Osteocyte (in vitro differentiated cells): ENCODE measurements at regions not wholly inside any gene's neighbourhood (a gene's known extent, or its start where the extent isn't known, plus 50 kb on each side); places are given as distances from the start of the nearest gene placed in this dataset.
"Not testable (repeated sequence)": the region's sequence is repeated elsewhere in the genome, so short reads cannot be mapped to it uniquely, and the experiment has no call there.

ENCODE experiments used
- DNase-seq: peaks from one replicate; pipeline ENCODE4 v3.0.0; 2021; ENCODE audit warnings: mixed read lengths; ENCODE audit not compliant: unreplicated experiment; ENCODE audit errors: extremely low spot score
- H3K27ac Mint-ChIP-seq: one replicate; pipeline ENCODE4 v1.8.0; 2021; ENCODE audit warnings: mild to moderate bottlenecking, mixed read lengths; ENCODE audit not compliant: unreplicated experiment
- H3K27me3 Mint-ChIP-seq: one replicate; pipeline ENCODE4 v1.8.0; 2021; ENCODE audit warnings: mixed read lengths; ENCODE audit not compliant: unreplicated experiment
- H3K36me3 Mint-ChIP-seq: one replicate; pipeline ENCODE4 v1.8.0; 2021; ENCODE audit warnings: mixed read lengths; ENCODE audit not compliant: unreplicated experiment
- H3K4me1 Mint-ChIP-seq: one replicate; pipeline ENCODE4 v1.8.0; 2021; ENCODE audit warnings: mixed read lengths; ENCODE audit not compliant: unreplicated experiment
- H3K4me3 Mint-ChIP-seq: one replicate; pipeline ENCODE4 v1.8.0; 2021; ENCODE audit warnings: mild to moderate bottlenecking, moderate library complexity, mixed read lengths; ENCODE audit not compliant: unreplicated experiment
- H3K9me3 Mint-ChIP-seq: one replicate; pipeline ENCODE4 v1.8.0; 2021; ENCODE audit warnings: mixed read lengths; ENCODE audit not compliant: unreplicated experiment
- CTCF ChIP-seq: fragments of 200-600 bp; sonication (generic); IDR thresholded peaks from 2 replicates; pipeline ENCODE4 v1.5.0; 2021; ENCODE audit warnings: antibody characterized with exemption, mild to moderate bottlenecking, moderate library complexity

GRCh38 chr13:87557788-87558187 lies 113.4 kb upstream of the SLITRK5 start:
- Mint-ChIP-seq H3K27ac (no peak overlapping the region), H3K27me3 (no peaks in the 10 kb centered on the region), H3K4me1 (no peaks in the 10 kb centered on the region), H3K9me3 (no peaks in the 10 kb centered on the region), H3K4me3 (no peak overlapping the region), H3K36me3 (no peaks in the 10 kb centered on the region)
- TF ChIP-seq CTCF: no peak
- DNase-seq: no peak

- not testable (repeated sequence) for H3K36me3 Mint-ChIP-seq, H3K9me3 Mint-ChIP-seq, H3K4me1 Mint-ChIP-seq, H3K27me3 Mint-ChIP-seq, H3K4me3 Mint-ChIP-seq, H3K27ac Mint-ChIP-seq, DNase-seq
Observed at GRCh38 chr13:87561580-87561979, 109.6 kb upstream of the SLITRK5 start.

GRCh38 chr13:87570669-87571068 lies 100.5 kb upstream of the SLITRK5 start:
- H3K27me3 Mint-ChIP-seq: peaks cover 15% of the 10 kb centered on the region
- no peak for TF ChIP-seq CTCF
- DNase-seq: no peak
- H3K36me3 Mint-ChIP-seq: no peaks in the 10 kb centered on the region
- no peaks in the 10 kb centered on the region for H3K4me1 Mint-ChIP-seq
- H3K4me3 Mint-ChIP-seq: no peak overlapping the region
- H3K27ac Mint-ChIP-seq: no peak overlapping the region
- no peaks in the 10 kb centered on the region for H3K9me3 Mint-ChIP-seq

DNA sequence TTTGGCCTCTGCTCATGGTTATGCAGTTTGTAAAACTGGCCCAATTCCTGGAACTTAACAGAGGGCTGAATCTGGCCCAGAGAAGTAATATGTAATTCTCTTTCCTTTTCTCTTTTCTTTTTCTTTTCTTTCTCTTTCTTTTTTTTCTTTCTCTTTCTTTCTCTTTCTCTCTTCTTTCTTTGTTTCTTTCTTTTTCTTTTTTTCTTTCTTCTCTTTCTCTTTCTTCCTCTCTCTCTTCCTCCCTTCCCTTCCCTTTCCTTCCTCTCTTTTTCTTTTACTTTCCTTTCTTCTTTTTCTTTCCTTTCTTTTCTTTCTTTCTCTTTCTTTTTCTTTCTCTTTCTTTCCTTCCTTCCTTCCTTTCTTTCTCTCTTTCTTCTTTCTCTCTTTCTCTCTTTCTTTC lies 88.8 kb upstream of the SLITRK5 start:
- Mint-ChIP-seq H3K4me3 (no peak overlapping the region), H3K9me3 (no peaks in the 10 kb centered on the region), H3K27me3 (peaks cover 6% of the 10 kb centered on the region), H3K36me3 (no peaks in the 10 kb centered on the region), H3K4me1 (no peaks in the 10 kb centered on the region), H3K27ac (no peak overlapping the region)
- no peak for TF ChIP-seq CTCF
- DNase-seq: no peak

GRCh38 chr13:87590518-87590917 lies 80.7 kb upstream of the SLITRK5 start:
- H3K36me3 Mint-ChIP-seq: no peaks in the 10 kb centered on the region
- H3K27me3 Mint-ChIP-seq: no peaks in the 10 kb centered on the region

DNA sequence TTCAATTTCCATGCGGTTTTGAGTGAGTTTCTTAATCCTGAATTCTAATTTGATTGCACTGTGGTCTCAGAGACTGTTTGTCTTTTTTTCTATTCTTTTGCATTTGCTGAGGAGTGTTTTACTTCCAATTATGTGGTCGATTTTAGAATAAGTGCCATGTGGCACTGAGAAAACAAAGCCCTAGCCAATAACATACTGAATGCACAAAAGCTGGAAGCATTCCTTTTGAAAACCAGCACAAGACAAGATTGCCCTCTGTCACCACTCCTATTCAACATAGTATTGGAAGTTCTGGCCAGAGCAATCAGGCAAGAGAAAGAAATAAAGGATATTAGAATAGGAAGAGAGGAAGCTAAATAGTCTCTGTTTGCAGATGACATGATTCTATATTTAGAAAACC lies 66.7 kb upstream of the SLITRK5 start:
- H3K9me3 Mint-ChIP-seq, H3K27ac Mint-ChIP-seq, H3K4me3 Mint-ChIP-seq, H3K4me1 Mint-ChIP-seq, H3K27me3 Mint-ChIP-seq, DNase-seq, H3K36me3 Mint-ChIP-seq: not testable (repeated sequence)

More at GRCh38 chr13:87590518-87590917, 80.7 kb upstream of the SLITRK5 start:
- H3K4me1 Mint-ChIP-seq: no peaks in the 10 kb centered on the region
- DNase-seq: no peak
- no peak overlapping the region for H3K4me3 Mint-ChIP-seq
- no peak overlapping the region for H3K27ac Mint-ChIP-seq
- TF ChIP-seq CTCF: no peak
- peaks cover 3% of the 10 kb centered on the region for H3K9me3 Mint-ChIP-seq
